GM11168 (cell line): ENCODE measurements at regions not wholly inside any gene's neighbourhood (a gene's known extent, or its start where the extent isn't known, plus 50 kb on each side); places are given as distances from the start of the nearest gene placed in this dataset.

Experiments
- in situ Hi-C: fragments of 300-500 bp; cut with MboI; formaldehyde crosslinking; loops from one replicate; pipeline ENCODE4 v1.12.0; 2022; ENCODE audit warnings: low sequenced_read_pairs; ENCODE audit not compliant: unreplicated experiment

- in situ Hi-C loops, result no loop called here
Observed at GRCh38 chr15:38897551-38897950, 332.9 kb upstream of the RASGRP1 start.

DNA sequence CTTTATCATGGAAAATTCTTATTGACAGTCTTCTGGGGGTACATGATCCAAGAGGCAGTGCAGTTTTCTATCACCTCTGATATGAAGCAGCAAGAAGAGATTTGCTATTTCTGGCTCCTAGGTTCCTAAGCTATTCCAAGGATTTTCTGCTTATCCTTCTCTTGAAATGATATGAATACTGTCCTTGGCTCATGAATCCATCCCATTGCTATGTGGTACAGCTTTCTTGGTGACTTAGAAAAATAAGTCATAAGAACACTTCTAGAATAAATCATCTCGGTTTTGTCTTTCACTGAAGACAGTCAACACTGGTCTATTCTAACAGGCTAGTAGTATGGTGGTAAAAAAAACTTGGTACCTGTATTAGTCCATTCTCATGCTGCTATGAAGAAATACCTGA, 333.6 kb upstream of the RASGRP1 start:
- in situ Hi-C loops, result no loop called here

DNA sequence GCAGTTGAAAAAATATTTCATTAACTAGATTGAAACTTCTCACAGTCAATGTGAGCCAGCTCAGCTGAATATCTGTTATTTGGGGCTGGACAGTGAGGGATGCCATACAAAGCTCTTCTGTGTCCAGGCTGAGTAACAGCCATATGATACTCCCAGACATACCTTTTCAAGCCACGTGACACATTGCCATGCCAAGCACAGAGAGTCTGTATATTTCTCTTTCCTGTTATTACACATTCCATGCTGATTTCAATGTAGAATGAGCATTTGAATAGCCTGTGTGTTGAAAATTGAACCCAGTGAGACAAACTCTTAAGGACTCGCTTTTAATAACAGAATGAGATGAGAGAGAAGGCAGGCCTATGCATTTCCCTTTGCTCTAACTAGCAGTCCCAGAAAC, 334.7 kb upstream of the RASGRP1 start:
- in situ Hi-C loops, result no loop called here

GRCh38 chr15:38904298-38904697, 339.7 kb upstream of the RASGRP1 start:
- in situ Hi-C loops, result no loop called here

DNA sequence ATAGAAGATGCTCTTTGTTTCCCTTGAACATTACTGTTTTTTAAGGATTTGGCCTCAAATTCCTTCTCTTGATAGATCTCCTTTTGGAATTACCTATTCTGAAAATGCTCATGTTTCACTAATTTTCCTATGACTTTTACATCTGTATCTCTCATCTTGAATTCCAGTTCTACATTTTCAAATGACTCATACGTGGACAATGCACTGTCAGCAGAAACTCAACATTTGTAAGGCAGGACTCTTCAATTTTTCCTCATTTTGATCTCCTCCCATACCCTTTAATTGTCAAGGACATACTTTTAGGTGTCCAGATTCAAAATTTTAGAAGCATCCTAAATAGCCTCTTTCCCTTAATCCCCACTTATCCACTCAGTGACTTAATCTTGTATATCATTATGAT, 341.0 kb upstream of the RASGRP1 start:
- in situ Hi-C loops, result no loop called here

DNA sequence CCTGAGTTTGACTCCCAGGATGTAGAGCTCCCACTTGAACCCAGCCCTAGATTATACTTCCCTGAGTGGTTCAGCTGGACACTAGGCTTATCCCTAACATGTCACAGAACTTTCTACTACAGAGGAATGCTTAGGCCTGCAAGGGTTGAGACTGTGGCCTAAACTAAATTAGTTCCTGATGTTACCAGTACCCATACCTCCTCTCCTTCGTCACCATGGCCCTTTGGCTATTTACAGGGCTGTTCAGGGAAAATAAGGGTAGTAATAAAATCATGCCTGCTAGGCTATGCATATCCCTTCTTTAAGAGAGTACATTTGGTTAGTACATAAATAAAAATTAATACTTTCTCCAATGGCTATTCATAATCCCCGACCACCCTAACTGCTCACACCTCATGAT, 356.4 kb upstream of the RASGRP1 start:
- in situ Hi-C loops, result no loop called here

DNA sequence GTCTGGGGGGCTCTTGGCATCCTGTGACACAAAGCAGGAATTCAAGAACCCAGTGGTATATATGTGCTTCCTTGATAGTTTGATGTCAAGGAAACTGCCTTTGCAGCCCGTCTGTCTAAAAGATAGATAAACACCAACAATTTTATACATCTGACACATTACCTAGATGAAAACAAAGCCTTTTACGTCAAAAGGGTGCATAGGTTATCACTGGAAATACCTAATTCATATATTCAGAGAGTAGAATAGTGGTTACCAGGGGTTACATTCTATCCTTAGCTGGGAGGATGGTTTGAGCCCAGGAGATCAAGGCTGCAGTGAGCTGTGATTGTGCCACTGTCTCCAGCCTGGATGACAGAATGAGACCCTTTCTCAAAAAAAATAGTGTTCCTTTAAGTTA, 356.9 kb upstream of the RASGRP1 start:
- in situ Hi-C loops, result no loop called here

- in situ Hi-C loops, result no loop called here
Observed at GRCh38 chr15:38928431-38928830, 363.8 kb upstream of the RASGRP1 start.

- in situ Hi-C loops, result no loop called here
Observed at GRCh38 chr15:38930851-38931572, 366.4 kb upstream of the RASGRP1 start.

- in situ Hi-C loops, result no loop called here
Observed at GRCh38 chr15:38941399-38941953, 376.9 kb upstream of the RASGRP1 start.

GRCh38 chr15:38944536-38944935, 379.9 kb upstream of the RASGRP1 start:
- in situ Hi-C loops, result no loop called here

DNA sequence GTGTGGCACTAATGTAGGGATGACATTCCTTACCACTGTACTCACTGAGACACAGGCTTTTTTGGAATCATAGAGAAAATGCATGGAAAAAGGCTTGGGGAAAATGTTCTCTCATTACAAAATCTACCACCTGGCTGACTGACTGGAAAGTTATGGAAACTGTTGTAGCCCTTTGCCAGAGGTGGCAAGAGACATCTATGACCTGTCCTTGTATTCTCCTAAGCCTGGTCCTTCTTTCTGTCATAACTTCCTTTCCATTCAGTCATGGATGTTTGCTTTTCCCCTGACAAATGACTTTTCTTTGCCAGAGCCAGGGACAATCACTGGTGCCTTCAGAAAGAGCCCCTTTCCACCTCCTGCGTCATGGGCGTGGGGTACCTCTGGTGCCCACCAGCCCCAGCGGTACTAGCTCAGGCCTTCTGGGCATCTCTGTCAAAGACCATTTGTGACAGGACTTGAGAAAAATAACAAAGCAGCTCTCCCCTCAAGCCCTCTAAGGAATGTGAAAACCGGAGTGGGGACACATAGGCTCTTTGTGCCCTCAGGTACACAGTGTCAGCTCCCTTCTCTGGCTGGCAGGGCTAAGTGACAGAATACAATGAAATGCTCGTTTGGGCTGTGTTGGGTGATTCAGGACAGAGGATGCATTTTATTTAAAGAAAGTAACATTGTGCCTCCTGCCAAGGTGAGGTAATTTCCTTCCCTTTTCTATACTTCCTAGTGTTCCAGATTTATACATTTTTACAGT, 381.1 kb upstream of the RASGRP1 start:
- in situ Hi-C loops, result no loop called here

- in situ Hi-C loops, result no loop called here
Observed at GRCh38 chr15:38954090-38954489, 389.5 kb upstream of the RASGRP1 start.

GRCh38 chr15:38961456-38961855, 396.8 kb upstream of the RASGRP1 start:
- in situ Hi-C loops, result no loop called here

- in situ Hi-C loops, result no loop called here
Observed at GRCh38 chr15:38961931-38962330, 397.3 kb upstream of the RASGRP1 start.

GRCh38 chr15:38972831-38973230, 408.2 kb upstream of the RASGRP1 start:
- in situ Hi-C loops, result no loop called here

GRCh38 chr15:38975282-38975990, 410.8 kb upstream of the RASGRP1 start:
- in situ Hi-C loops, result no loop called here

DNA sequence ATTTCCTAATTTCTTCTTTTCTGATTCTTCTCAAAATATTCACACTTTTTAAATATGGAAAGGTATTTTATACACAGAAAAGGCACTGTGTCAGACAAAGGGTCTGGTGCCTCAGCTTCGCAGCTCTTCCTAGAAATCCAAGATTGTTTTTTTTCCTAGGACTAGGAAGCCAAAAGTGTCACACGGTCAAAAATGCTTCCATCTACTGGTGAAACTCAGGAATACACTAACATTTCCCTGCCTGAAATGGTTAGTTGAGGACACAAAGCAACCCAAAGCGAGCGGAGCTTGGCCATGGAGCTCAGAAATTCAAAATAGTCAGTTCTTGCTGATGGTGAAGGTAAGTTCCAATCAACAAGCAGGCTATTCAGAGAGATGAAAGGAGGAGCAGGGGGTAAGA, 426.5 kb upstream of the RASGRP1 start:
- in situ Hi-C loops, result no loop called here

DNA sequence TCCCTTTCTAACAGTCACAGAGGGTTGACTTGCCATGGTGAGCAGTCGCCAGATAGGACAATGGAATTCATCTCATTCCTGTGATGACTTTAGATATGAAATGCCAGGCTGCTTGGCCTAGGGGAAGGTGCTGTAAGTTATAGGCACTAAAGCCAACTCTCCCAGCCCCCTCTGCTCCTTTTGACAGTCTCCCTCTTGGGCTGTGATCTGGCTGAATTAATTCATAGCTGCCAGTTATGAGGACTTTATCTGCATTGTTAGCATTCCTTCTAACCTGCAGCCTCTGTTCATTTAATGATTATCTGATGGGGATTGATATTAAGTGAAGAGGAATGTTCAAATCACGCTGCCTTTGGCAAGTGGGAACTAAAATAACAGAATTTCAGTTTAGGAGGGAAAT, 427.1 kb upstream of the RASGRP1 start:
- in situ Hi-C loops, result no loop called here

GRCh38 chr15:38992506-38992905, 427.9 kb upstream of the RASGRP1 start:
- in situ Hi-C loops, result no loop called here

- in situ Hi-C loops, result no loop called here
Observed at GRCh38 chr15:38992930-38993329, 428.3 kb upstream of the RASGRP1 start.
